H4 (cell line): ENCODE measurements at regions not wholly inside any gene's neighbourhood (a gene's known extent, or its start where the extent isn't known, plus 50 kb on each side); places are given as distances from the start of the nearest gene placed in this dataset.

Experiments used
- DNase-seq: peaks from one replicate; pipeline ENCODE4 v3.0.0-alpha.2; 2015; ENCODE audit warnings: low spot score

- no peak for DNase-seq
These were observed 68.1 kb downstream of the HTR5A start for GRCh38 chr7:155138204-155138603.

- DNase-seq = no peak
These were observed 71.4 kb downstream of the HTR5A start for GRCh38 chr7:155141562-155141961.

GRCh38 chr7:155143381-155143780, 73.3 kb downstream of the HTR5A start:
- DNase-seq = no peak

GRCh38 chr7:155144371-155144770, 74.2 kb downstream of the HTR5A start:
- DNase-seq = no peak

- no peak for DNase-seq
These were observed 75.5 kb downstream of the HTR5A start for GRCh38 chr7:155145477-155146255.

GRCh38 chr7:155147172-155147571, 77.0 kb downstream of the HTR5A start:
- DNase-seq = no peak

GRCh38 chr7:155147624-155148023, 77.5 kb downstream of the HTR5A start:
- DNase-seq = no peak

GRCh38 chr7:155153676-155154075, 83.6 kb downstream of the HTR5A start:
- DNase-seq = no peak

GRCh38 chr7:155154586-155154985, 84.5 kb downstream of the HTR5A start:
- no peak for DNase-seq

- no peak for DNase-seq
These were observed 91.6 kb downstream of the HTR5A start for GRCh38 chr7:155161690-155162089.

- DNase-seq = no peak
These were observed 92.3 kb downstream of the HTR5A start for GRCh38 chr7:155162422-155162821.

- DNase-seq = no peak
These were observed 93.6 kb downstream of the HTR5A start for GRCh38 chr7:155163696-155164095.

- DNase-seq = no peak
These were observed 94.2 kb downstream of the HTR5A start for GRCh38 chr7:155164316-155164715.

GRCh38 chr7:155166108-155166507, 96.0 kb downstream of the HTR5A start:
- no peak for DNase-seq

- DNase-seq = peak; percentile 92
These were observed 96.7 kb downstream of the HTR5A start for GRCh38 chr7:155166673-155167370.

GRCh38 chr7:155167706-155168365, 97.7 kb downstream of the HTR5A start:
- DNase-seq = no peak

GRCh38 chr7:155168597-155169480, 98.7 kb downstream of the HTR5A start:
- no peak for DNase-seq

GRCh38 chr7:155169498-155170065, 99.5 kb downstream of the HTR5A start:
- no peak for DNase-seq

GRCh38 chr7:155170331-155170730, 100.2 kb downstream of the HTR5A start:
- no peak for DNase-seq

- no peak for DNase-seq
These were observed 102.0 kb downstream of the HTR5A start for GRCh38 chr7:155172141-155172540.

GRCh38 chr7:155173905-155174304, 103.8 kb downstream of the HTR5A start:
- no peak for DNase-seq
